Activated T-cell treated with anti-CD3 and anti-CD28 coated beads for 4 hours (primary cell): ENCODE measurements at regions not wholly inside any gene's neighbourhood (a gene's known extent, or its start where the extent isn't known, plus 50 kb on each side); places are given as distances from the start of the nearest gene placed in this dataset.

ENCODE experiments used
- DNase-seq: peaks from one replicate; pipeline ENCODE4 v3.0.0-alpha.2; 2020

- DNase-seq = no peak
Observed at GRCh38 chr1:112267206-112267605, 128.8 kb upstream of the CTTNBP2NL start.

GRCh38 chr1:112267929-112268328 is 128.1 kb upstream of the CTTNBP2NL start:
- no peak for DNase-seq

GRCh38 chr1:112268408-112268807 is 127.6 kb upstream of the CTTNBP2NL start:
- no peak for DNase-seq

GRCh38 chr1:112271270-112271669 is 124.7 kb upstream of the CTTNBP2NL start:
- DNase-seq = no peak

GRCh38 chr1:112272101-112272772 is 123.8 kb upstream of the CTTNBP2NL start:
- no peak for DNase-seq

- DNase-seq = no peak
Observed at GRCh38 chr1:112284796-112285195, 111.2 kb upstream of the CTTNBP2NL start.

GRCh38 chr1:112285316-112285715 is 110.7 kb upstream of the CTTNBP2NL start:
- no peak for DNase-seq

- no peak for DNase-seq
Observed at GRCh38 chr1:112285746-112286145, 110.3 kb upstream of the CTTNBP2NL start.

- no peak for DNase-seq
Observed at GRCh38 chr1:112296908-112297307, 99.1 kb upstream of the CTTNBP2NL start.

- no peak for DNase-seq
Observed at GRCh38 chr1:112297536-112297935, 98.5 kb upstream of the CTTNBP2NL start.

GRCh38 chr1:112298558-112298957 is 97.5 kb upstream of the CTTNBP2NL start:
- no peak for DNase-seq

GRCh38 chr1:112304126-112304525 is 91.9 kb upstream of the CTTNBP2NL start:
- no peak for DNase-seq

GRCh38 chr1:112304612-112305011 is 91.4 kb upstream of the CTTNBP2NL start:
- no peak for DNase-seq

GRCh38 chr1:112307930-112308591 is 88.0 kb upstream of the CTTNBP2NL start:
- no peak for DNase-seq

GRCh38 chr1:112308716-112309115 is 87.3 kb upstream of the CTTNBP2NL start:
- no peak for DNase-seq

GRCh38 chr1:112309499-112309898 is 86.5 kb upstream of the CTTNBP2NL start:
- DNase-seq = no peak

- DNase-seq = no peak
Observed at GRCh38 chr1:112312315-112312714, 83.7 kb upstream of the CTTNBP2NL start.

GRCh38 chr1:112312879-112313278 is 83.1 kb upstream of the CTTNBP2NL start:
- no peak for DNase-seq

- no peak for DNase-seq
Observed at GRCh38 chr1:112316254-112316913, 79.6 kb upstream of the CTTNBP2NL start.

GRCh38 chr1:112317140-112317539 is 78.9 kb upstream of the CTTNBP2NL start:
- no peak for DNase-seq

- DNase-seq = no peak
Observed at GRCh38 chr1:112317611-112318062, 78.4 kb upstream of the CTTNBP2NL start.

GRCh38 chr1:112318263-112318662 is 77.8 kb upstream of the CTTNBP2NL start:
- DNase-seq = no peak

GRCh38 chr1:112318698-112319370 is 77.2 kb upstream of the CTTNBP2NL start:
- no peak for DNase-seq
